PFSK-1 (cell line): ENCODE measurements at regions not wholly inside any gene's neighbourhood (a gene's known extent, or its start where the extent isn't known, plus 50 kb on each side); places are given as distances from the start of the nearest gene placed in this dataset.

Experiments
- FOXP2 ChIP-seq: optimal IDR thresholded peaks from 2 replicates; pipeline ENCODE3; 2011; ENCODE audit warnings: borderline replicate concordance, control low read depth, inconsistent platforms; ENCODE audit not compliant: insufficient read depth; ENCODE audit errors: extremely low read length, extremely low read depth
- POLR2AphosphoS5 ChIP-seq: IDR thresholded peaks from 2 replicates; pipeline ENCODE4 v1.6.1; 2012; ENCODE audit warnings: low read depth, mild to moderate bottlenecking, control low read depth, low read length, moderate library complexity
- TAF1 ChIP-seq: IDR thresholded peaks from 2 replicates; pipeline ENCODE4 v1.6.1; 2012; ENCODE audit warnings: low read length, control low read depth, borderline replicate concordance; ENCODE audit not compliant: insufficient read depth

DNA sequence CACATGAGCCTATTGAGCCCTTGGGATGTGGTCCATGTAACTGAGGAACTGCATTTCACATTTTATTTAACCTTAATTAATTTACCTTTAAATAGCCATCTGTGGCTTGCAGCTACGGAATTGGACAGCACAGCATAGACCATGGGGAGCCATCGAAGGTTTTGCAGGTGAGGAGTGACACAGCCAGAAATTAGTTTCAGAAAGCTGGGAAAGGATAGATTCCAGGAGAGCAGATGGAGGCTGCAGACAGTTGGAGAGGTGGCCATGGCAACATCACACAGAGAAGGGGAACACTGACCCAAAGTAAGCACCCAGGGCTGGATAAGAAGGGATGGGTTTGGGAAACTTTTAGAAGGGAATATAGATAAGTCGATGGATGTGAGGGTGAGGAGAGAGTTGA is 100.1 kb upstream of the SLC6A11 start:
- no peak for TF ChIP-seq TAF1
- no peak for TF ChIP-seq FOXP2
- TF ChIP-seq POLR2AphosphoS5, result no peak
